ENCODE measurements at regions not wholly inside any gene's neighbourhood (a gene's known extent, or its start where the extent isn't known, plus 50 kb on each side); places are given as distances from the start of the nearest gene placed in this dataset.
A peak's percentile ranks its signal among the peaks of the same experiment; 100 is the strongest.
"Not testable (repeated sequence)": the region's sequence is repeated elsewhere in the genome, so short reads cannot be mapped to it uniquely, and the experiment has no call there.

DNA sequence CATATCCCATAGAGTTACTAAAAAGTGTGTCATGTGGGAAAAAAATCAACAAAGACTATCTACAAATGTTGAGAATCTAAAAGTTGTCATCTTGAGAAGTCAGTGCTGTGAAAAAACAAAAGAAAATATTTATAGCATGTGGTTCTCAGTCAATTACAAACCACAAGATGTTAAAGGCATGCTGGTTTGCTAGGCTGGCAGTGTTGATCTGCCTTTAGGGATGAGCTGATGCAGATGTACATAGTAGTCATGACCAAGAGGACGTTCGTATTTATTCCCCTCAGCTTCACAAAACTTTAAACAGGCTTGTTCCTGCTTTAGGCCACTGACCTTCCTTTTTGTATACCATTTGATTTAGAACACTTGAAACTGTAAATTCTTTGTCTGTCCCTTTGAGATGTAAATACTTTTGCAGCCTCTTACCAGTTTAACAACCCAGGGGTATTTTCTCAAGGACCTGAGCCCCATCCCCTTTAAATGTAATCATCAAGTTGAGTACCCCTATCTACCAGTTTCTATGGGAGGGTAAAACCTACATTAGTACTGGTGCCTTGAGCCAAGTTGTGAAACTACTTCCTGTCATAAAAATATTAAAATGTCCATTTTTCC is 446.6 kb downstream of the KCNJ18 start:
- no peak for DNase-seq

DNA sequence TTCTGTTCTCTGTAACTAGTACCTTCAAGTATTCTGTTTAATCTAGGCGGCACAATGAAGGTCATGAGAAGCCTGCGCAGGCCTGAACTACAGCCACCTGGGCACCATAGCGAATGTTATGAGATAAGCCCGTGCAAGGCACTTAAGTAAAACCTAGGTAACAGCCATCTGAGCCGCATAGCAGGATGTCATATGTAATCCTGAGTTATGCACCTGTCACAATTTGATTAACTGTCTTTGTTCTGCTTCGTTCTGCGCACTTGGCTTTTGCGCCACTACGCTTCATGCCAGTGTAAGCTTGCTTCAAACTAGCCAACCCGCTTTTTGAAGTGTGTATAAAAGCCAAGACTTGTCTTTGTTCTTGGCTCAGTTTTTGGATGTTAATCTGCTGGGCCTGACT is 449.8 kb downstream of the KCNJ18 start:
- no peak for DNase-seq

DNA sequence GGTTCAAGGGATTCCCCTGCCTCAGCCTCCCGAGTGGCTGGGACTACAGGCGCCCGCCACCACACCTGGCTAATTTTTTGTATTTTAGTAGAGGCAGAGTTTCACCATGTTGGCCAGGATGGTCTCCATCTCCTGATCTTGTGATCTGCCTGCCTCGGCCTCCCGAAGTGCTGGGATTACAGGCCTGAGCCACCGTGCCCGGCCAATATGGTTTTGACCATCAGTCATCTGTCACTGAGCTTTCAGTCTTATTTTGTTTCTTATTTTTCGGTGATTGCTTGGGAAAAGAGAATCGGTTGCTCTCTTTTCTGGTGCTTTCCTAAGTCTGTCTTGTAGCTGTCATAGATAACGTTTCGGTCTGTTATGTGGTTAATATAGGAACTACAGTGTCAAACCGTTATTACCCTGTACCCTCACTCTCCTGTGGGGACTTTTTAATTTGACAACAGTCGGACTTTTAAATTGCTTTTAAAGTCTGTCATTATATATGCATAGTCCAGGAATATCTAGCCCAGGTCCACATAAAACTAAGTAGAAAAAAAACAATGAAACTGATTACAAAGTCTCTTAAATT is 453.4 kb downstream of the KCNJ18 start:
- DNase-seq: no peak

DNA sequence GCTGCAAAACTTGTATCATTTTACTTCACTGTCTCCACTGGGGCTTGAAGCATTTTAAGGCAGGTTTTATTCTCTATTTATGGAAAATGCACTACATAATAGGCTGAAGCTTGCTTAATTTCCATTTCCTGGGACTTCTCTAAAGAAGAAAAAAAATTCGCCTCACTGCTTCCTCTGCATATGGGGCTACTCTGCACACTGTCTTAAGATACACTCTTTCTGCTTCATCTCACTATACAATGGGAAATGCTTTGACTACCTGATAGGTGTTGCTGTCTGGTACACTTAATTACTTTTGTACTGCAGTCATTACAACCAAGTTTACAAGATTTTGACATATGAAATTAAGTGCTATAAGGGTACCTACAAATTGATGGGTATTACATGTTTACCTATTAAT is 466.0 kb downstream of the KCNJ18 start:
- no peak for DNase-seq

DNA sequence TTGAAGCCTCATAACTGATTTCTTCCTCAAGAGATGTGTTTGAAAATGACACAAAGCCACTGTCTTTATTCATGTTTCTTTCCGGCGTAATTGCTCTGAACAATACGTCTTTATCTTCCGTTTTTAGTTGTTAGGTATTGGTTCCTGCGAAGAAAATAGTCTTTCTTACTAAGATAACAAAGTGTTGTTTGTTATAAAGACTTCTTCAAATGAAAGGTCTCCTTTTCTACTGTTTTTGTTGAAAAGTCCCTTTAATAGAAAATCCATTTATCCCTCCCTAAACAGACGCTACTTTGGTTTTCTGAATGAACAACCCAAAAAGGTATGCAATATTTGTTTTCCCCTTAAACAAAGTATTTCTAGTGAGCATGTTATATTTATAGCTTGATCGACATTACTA is 469.1 kb downstream of the KCNJ18 start:
- DNase-seq: no peak

DNA sequence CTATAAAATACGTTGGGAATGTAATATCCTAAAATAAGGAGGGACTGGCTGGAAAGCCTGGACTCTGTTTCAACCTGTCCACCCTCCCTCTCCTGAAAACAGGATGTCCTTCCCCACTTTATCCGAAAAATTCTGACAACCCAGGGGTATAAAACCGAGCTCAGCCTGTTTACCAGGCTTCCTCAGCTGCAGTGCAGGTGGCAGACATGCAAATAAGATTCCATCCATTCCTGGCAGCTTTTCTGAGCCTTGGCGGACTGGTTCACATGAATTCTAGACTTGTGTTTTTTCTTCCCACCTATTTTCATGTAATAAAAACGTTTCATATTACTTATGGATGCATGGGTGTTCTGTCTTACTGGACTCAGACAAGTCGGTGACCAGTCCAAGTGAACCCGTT is 479.3 kb downstream of the KCNJ18 start:
- no peak for DNase-seq

DNA sequence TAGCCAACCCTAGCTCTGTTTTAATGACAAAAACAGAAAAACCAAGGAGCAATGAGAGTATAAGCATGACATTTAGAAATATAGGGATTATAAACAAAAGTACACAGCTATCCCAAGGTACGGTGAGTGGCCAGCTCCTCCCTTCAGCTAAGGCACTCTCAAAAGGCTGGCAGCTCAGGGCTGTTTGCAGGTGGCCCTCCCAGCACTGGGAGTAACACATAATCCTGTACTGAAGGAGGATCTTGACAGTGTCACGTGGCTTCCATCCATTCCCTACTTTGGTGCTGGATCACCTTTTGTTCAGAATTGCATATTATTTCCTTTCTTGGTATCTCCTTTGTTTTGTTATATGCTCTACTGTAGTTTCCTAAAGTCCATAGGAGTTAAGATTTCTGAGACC is 500.8 kb downstream of the KCNJ18 start:
- DNase-seq: no peak

DNA sequence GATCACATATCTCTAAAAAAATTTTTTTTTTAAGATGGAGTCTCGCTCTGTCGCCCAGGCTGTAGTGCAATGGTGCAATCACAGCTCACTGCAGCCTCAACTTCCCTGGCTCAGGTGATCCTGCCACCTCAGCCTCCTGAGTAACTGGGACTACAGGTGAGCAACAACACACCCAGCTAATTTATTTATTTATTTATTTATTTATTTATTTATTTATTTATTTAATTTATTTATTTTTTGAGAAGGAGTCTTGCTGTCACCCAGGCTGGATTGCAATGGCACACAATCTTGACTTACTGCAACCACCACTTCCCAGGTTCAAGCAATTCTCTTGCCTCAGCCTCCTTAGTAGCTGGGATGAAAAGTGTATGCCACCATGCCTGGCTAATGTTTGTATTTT is 507.9 kb downstream of the KCNJ18 start:
- DNase-seq: not testable (repeated sequence)

DNA sequence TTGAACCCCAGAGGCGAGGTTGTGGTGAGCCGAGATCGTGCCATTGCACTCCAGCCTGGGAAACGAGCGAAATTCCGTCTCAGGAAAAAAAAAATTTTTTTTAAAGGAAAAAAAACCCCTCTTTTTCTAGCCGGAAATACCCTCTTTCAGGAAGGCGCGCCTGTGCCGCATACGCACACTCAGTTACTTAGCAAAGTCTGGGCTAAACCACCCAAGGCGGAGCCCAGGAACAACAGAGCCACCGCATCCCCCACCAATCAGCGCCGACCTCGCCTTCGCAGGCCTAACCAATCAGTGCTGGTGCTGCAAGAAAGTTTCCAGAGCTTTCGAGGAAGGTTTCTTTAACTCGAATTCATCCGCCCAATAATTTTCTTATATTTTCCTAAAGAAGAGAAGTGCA is 510.4 kb downstream of the KCNJ18 start:
- no peak for DNase-seq

DNA sequence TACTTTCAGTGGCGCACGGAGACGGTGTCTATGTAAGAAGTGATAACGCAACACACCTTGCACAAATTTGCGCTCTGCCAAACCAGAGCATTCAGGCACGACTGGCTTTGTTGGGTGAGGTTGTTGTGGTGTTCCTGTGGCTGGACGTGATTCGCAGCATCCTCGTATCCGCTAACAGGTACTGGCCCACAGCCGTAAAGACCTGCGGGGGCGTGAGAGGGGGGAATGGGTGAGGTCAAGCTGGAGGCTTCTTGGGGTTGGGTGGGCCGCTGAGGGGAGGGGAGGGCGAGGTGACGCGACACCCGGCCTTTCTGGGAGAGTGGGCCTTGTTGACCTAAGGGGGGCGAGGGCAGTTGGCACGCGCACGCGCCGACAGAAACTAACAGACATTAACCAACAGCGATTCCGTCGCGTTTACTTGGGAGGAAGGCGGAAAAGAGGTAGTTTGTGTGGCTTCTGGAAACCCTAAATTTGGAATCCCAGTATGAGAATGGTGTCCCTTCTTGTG is 510.9 kb downstream of the KCNJ18 start:
- DNase-seq: no peak

DNA sequence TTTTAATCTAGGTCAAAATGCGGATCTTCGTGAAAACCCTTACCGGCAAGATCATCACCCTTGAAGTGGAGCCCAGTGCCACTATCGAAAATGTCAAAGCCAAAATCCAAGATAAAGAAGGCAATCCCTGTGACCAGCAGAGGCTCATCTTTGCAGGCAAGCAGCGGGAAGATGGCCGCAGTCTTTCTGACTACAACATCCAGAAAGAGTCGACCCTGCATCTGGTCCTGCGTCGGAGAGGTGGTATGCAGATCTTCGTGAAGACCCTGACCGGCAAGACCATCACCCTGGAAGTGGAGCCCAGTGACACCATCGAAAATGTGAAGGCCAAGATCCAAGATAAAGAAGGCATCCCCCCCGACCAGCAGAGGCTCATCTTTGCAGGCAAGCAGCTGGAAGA is 511.8 kb downstream of the KCNJ18 start:
- not testable (repeated sequence) for DNase-seq

DNA sequence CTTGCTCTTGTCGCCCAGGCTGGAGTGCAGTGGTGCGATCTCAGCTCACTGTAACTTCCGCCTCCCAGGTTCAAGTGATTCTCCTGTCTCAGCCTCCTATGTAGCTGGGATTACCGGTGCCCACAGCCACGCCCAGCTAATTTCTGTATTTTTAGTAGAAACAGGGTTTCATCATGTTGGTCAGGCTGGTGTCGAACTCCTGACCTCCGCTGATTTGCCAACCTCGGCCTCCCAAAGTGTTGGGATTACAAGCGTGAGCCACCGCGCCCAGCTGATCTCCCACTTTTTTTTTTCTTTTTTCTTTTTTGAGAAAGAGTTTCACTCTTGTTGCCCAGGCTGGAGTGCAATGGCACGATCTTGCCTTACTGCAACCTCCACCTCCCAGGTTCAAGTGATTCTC is 517.9 kb downstream of the KCNJ18 start:
- DNase-seq: not testable (repeated sequence)

DNA sequence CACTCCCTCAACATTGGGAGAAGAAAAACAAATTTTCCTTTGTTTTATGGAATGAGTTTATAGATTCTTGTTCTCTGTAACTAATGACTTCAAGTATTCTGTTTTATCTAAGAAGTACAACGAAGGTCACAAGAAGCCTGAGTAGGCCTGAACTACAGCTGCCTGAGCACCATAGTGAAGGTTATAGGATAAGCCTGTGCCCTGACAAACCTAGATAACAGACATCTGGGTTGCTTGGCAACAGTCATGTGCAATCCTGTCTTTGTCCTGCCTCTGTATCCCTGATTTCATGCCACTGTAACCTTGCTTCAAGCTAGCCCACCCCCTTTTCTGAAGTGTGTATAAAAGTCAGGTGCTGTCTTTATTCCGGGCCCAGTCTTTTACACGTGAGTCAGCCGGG is 520.8 kb downstream of the KCNJ18 start:
- DNase-seq: not testable (repeated sequence)

DNA sequence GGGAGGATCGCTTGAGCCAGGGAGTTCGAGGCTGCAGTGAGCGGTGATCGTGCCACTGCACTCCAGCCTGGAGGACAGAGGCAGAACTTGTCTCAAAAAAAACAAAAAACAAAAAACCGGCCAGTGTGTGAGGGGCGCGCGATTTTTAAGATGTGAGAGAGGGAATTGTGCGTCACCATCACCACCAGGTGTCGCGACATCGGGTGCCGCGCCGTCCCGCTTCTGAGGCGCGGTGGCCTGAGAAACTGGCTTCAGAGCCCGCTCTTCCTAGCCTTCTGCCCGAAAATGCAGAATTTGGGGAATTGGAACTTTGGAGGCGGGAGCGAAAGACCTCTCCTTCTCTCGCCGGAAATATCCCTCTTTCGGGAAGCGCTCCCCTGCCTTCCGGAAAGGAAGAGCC is 524.8 kb downstream of the KCNJ18 start:
- DNase-seq: no peak

DNA sequence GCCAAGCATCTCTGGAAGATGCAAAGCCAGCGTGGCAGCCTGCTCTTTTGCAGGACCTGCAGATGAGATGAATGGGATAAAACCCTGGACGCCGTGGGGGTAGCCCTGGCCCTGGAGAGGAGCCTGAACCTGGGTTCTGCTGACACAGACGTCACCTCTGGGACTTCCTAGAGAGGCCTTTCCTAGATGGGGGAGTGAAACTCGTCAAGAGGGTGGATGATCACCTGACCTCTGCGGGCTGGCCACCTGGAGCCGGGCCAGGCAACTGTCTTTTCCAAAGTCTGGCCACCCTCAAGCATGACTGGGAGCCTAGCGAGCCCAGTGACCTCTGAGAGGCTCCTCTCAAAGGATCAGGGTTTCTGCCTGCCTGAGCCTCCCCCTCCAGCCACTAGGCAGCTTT is 529.0 kb downstream of the KCNJ18 start:
- DNase-seq: no peak

DNA sequence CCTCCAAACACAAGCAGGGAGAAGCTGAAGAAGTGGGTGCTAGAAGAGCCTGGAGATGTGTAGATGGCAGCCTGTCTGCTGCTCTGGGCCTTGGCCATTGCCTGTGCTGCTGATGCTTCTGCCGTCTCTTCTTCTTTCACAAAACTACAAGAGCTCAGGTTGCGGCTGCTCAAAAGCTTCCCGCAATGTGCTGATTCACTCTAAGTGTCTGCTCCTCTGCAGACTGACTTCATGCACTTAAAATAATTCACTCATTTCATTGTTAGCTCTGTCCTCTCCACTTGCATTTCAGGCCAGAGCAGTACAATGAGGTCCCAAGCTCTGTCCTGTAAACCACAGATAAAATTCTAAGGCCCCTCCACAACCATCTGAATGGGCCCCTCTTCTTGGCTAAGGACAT is 534.2 kb downstream of the KCNJ18 start:
- DNase-seq: not testable (repeated sequence)

DNA sequence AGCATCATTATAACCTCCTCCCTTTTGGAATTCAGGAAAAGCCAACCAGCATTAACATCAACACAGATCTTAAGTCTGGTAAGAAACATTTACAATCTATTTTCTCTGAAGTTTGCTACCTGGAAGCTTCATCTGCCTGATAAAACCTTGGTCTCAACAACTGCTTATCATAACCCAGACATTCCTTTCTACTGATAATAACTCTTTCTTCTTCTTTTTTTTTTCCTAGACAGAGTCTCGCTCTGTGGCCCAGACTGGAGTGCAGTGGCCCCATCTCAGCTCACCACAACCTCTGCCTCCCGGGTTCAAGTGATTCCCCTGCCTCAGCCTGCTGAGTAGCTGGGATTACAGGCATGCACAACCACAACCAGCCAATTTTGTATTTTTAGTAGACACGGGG is 534.6 kb downstream of the KCNJ18 start:
- not testable (repeated sequence) for DNase-seq

DNA sequence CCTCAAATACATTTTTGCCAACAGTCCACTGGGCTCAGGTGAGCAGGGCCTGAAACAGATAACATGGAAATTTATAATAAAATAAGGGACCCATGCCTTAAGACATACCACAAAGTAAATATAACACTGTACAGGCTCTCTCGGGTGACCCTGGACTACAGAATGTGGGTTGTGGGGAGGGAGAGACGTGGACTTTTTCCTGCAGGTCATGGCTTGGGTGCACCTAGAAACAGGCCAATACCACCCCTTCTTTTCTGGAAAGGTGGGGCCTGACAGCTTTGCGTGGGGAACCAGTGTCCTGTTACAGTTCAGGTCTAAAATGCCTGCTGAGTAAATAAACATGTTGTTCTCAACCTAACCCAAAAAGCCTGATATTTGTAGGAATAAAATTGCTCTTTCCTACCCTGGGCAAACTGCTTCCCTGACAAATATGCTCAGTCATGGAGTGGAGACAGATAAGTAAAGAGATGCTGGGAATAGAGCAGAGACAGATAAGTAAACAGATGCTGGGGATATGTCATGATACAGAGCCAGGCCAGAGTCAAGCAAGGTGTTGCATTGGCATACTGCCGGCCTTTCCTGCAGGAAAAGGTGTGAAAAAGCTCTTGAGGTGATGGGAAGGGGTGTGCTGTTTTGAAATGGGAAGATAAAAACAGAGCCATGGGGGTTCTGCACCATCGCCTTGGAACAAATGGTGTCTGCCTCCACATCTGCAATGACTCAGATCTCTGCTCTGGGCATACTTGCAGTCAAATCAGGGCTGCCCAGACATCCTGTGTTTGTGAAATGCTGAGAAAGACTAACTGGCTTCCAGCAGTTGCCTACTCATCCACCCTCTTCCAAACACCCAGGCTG is 535.6 kb downstream of the KCNJ18 start:
- not testable (repeated sequence) for DNase-seq

DNA sequence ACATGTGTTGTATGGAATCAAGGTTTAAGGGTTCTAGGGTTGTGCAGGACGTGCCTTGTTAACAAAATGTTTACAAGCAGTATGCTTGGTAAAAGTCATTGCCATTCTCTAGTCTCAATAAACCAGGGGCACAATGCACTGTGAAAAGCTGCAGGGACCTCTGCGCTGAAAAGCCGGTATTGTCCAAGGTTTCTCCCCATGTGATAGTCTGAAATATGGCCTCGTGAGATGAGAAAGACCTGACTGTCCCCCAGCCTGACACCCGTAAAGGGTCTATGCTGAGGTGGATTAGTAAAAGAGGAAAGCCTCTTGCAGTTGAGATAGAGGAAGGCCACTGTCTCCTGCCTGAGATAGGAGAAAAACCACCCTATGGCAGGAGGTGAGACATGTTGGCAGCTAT is 537.5 kb downstream of the KCNJ18 start:
- DNase-seq: not testable (repeated sequence)

DNA sequence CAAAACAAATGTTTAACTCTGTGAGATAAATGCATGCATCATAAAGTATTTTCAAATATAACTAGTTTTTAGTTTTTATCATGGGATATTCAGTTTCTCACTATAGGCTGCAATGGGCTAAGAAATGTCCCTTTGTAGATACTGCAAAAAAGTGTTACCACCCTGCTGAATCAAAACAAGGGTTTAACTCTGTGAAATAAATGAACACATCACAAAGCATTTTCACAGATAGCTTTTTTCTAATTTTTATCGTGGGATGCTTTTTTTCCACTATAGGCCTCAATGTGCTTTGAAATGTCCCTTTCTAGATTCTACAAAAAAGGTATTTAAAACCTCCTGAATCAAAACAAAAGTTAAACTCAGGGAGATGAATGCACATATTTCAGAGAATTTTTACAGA is 541.1 kb downstream of the KCNJ18 start:
- no peak for DNase-seq

DNA sequence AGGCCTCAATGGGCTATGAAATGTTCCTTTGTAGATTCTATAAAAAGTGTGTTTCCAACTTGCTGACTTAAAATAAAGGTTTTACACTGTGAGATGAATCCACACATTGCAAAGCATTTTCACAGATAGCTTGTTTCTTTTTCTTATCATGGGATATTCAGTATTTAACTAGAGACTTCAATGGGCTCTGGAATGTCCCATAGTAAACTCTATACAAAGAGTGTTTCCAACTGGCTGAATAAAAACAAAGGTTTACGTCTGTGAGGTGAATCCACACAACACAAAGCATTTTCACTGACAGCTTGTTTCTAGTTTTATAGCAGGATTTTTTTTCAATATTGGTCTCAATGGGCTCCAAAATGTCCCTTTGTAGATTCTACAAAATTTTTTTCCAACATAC is 550.1 kb downstream of the KCNJ18 start:
- DNase-seq: no peak

DNA sequence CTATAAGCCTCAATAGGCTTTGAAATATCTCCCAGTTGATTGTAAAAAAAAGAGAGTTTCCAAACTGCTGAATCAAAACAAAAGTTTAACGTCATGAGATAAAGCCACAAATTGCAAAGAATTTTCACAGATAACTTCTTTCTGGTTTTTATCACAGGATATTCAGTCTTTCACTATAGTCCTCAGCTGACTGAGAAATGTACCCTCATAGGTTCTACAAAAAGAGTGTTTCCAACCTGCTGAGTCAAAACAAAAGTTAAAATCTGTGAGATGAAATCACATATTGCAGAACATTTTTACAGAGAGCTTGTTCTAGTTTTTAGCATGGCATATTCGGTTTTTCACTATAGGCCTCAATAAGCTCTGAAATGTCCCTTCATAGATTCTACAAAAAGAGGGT is 559.2 kb downstream of the KCNJ18 start:
- DNase-seq: no peak

DNA sequence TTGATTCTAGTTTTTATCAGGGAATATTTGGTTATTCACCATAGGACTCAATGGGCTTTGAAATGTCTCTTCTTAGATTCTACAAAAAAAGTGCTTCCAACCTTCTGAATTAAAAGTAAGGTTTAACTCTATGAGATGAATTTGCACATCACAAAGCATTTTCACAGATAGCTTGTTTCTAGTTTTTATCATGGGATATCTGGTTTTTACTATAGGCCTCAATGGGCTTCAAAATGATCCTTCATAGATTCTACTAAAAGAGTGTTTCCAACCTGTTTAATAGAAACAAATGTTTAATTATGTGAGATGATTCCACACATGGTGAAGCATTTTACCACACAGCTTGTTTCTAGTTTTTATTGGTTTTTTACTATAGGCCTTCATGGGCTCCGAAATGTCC is 560.7 kb downstream of the KCNJ18 start:
- no peak for DNase-seq

DNA sequence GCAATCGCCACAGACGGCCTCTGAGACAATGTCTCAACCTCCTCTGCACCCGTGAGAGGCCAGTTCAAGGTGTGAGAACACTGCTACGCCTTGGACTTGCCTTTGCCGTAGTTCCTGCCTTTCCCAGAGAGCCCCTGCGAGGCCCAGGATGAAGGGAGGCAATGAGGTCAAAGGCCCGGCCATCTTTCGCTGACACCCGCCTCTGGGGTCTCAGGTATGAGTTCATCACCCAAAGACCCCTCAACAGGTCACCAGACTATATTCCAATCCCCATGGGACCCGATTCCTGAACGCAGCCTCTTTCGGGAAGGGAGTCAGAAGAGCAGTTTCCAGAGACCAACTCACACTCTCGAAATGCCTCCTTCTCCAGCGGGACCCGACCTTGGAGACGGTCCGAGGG is 573.5 kb downstream of the KCNJ18 start:
- peak; percentile 33 for DNase-seq

Data from islet precursor cell (in vitro differentiated cells).